ENCODE measurements at regions not wholly inside any gene's neighbourhood (a gene's known extent, or its start where the extent isn't known, plus 50 kb on each side); places are given as distances from the start of the nearest gene placed in this dataset.

GRCh38 chr6:168212362-168212761 lies 107.2 kb downstream of the DACT2 start:
- no peak for DNase-seq (ENCODE audit: low spot score)

GRCh38 chr6:168211681-168212080 lies 107.9 kb downstream of the DACT2 start:
- no peak for DNase-seq (ENCODE audit: low spot score)

- no peak for DNase-seq (ENCODE audit: low spot score)
Observed at GRCh38 chr6:168210239-168211105, 109.1 kb downstream of the DACT2 start.

- no peak for DNase-seq (ENCODE audit: low spot score)
Observed at GRCh38 chr6:168209420-168209819, 110.2 kb downstream of the DACT2 start.

- DNase-seq (ENCODE audit: low spot score) = no peak
Observed at GRCh38 chr6:168208854-168209253, 110.7 kb downstream of the DACT2 start.

- no peak for DNase-seq (ENCODE audit: low spot score)
Observed at GRCh38 chr6:168208402-168208801, 111.2 kb downstream of the DACT2 start.

- DNase-seq (ENCODE audit: low spot score) = no peak
Observed at GRCh38 chr6:168207421-168208175, 112.0 kb downstream of the DACT2 start.

- no peak for DNase-seq (ENCODE audit: low spot score)
Observed at GRCh38 chr6:168206661-168207274, 112.8 kb downstream of the DACT2 start.

GRCh38 chr6:168206186-168206585 lies 113.4 kb downstream of the DACT2 start:
- no peak for DNase-seq (ENCODE audit: low spot score)

GRCh38 chr6:168201799-168202198 lies 117.8 kb downstream of the DACT2 start:
- DNase-seq (ENCODE audit: low spot score) = no peak

- DNase-seq (ENCODE audit: low spot score) = peak; percentile 42
Observed at GRCh38 chr6:168201383-168201782, 118.2 kb downstream of the DACT2 start.

GRCh38 chr6:168200571-168201134 lies 118.9 kb downstream of the DACT2 start:
- no peak for DNase-seq (ENCODE audit: low spot score)

GRCh38 chr6:168198302-168199180 lies 119.5 kb upstream of the FRMD1 start:
- DNase-seq (ENCODE audit: low spot score) = no peak

- DNase-seq (ENCODE audit: low spot score) = no peak
Observed at GRCh38 chr6:168197636-168198301, 118.8 kb upstream of the FRMD1 start.

- no peak for DNase-seq (ENCODE audit: low spot score)
Observed at GRCh38 chr6:168196881-168197635, 118.0 kb upstream of the FRMD1 start.

- peak; percentile 31 for DNase-seq (ENCODE audit: low spot score)
Observed at GRCh38 chr6:168196385-168196860, 117.4 kb upstream of the FRMD1 start.

GRCh38 chr6:168195712-168196111 lies 116.7 kb upstream of the FRMD1 start:
- DNase-seq (ENCODE audit: low spot score) = no peak

- DNase-seq (ENCODE audit: low spot score) = no peak
Observed at GRCh38 chr6:168194732-168195567, 115.9 kb upstream of the FRMD1 start.

Measured in HT-29 (cell line).